H1 (cell line): ENCODE measurements at regions not wholly inside any gene's neighbourhood (a gene's known extent, or its start where the extent isn't known, plus 50 kb on each side); places are given as distances from the start of the nearest gene placed in this dataset.

Source experiments
- CTCF ChIA-PET: fragments of 300-600 bp; sonication (Branson Sonifier 250); formaldehyde crosslinking; loops from one replicate; lab custom pipeline; 2021; ENCODE audit not compliant: partially characterized antibody; lab: Charles Lee
- POLR2A ChIA-PET: fragments of 300-600 bp; sonication (Branson Sonifier 250); formaldehyde crosslinking; loops from one replicate; lab custom pipeline; 2021; ENCODE audit warnings: inconsistent platforms; ENCODE audit not compliant: partially characterized antibody; lab: Charles Lee
- DNase-seq, 2 experiments: peaks; one replicate each; pipeline versions ENCODE4 v3.0.0 to v3.0.0-alpha.2; 2010 to 2022; ENCODE audit warnings: low spot score in 2 of 2, low read depth in 1 of 2, mixed read lengths in 1 of 2
- FAIRE-seq: peaks from 2 replicates; lab custom pipeline; 2011; peaks lifted over from hg19 to GRCh38; lab: Jason Lieb, UNC
- H2AFZ ChIP-seq: 2 replicates; pipeline ENCODE4 v1.8.1; 2012; ENCODE audit warnings: low read length, inconsistent platforms
- H2AK5ac ChIP-seq: 2 replicates; pipeline ENCODE4 v1.6.1; 2013; ENCODE audit warnings: low read depth, low read length
- H2BK120ac ChIP-seq: replicated peaks from 2 replicates; pipeline ENCODE3; 2013; ENCODE audit warnings: low read depth, low read length, inconsistent platforms
- H2BK12ac ChIP-seq: 2 replicates; pipeline ENCODE4 v1.6.1; 2013; ENCODE audit warnings: low read depth, low read length
- H2BK15ac ChIP-seq: 2 replicates; pipeline ENCODE4 v1.6.1; 2013; ENCODE audit warnings: low read length
- H2BK20ac ChIP-seq: 2 replicates; pipeline ENCODE4 v1.6.1; 2013; ENCODE audit warnings: low read length
- H2BK5ac ChIP-seq: 2 replicates; pipeline ENCODE4 v1.6.1; 2013; ENCODE audit warnings: low read depth, low read length
- H3K14ac ChIP-seq: 2 replicates; pipeline ENCODE4 v1.6.1; 2013; ENCODE audit warnings: inconsistent platforms; ENCODE audit not compliant: insufficient read length
- H3K18ac ChIP-seq: 2 replicates; pipeline ENCODE4 v1.6.1; 2013; ENCODE audit warnings: low read length; ENCODE audit errors: extremely low read depth
- H3K23ac ChIP-seq: 2 replicates; pipeline ENCODE4 v1.6.1; 2013; ENCODE audit warnings: inconsistent platforms; ENCODE audit not compliant: insufficient read length
- H3K23me2 ChIP-seq: 2 replicates; pipeline ENCODE4 v1.6.1; 2013; ENCODE audit warnings: low read depth, low read length
- H3K27ac ChIP-seq: 2 replicates; pipeline ENCODE4 v1.6.1; 2011; ENCODE audit warnings: low read depth, low read length, inconsistent platforms
- H3K27me3 ChIP-seq, 4 experiments: replicated peaks in 1 of 4; 1 replicate in 1 of 4; 2 replicates in 3 of 4; pipeline versions ENCODE4 v1.6.1 to v1.8.1; 2011 to 2013; ENCODE audit warnings: low read length in 3 of 4, mild to moderate bottlenecking in 3 of 4, inconsistent platforms in 2 of 4, mixed read lengths in 2 of 4, moderate library complexity in 1 of 4; ENCODE audit not compliant: control insufficient read depth in 3 of 4, insufficient read depth in 3 of 4; ENCODE audit errors: extremely low read depth in 1 of 4
- H3K36me3 ChIP-seq, 4 experiments: 2 replicates each; pipeline versions ENCODE4 v1.6.1 to v1.8.1; 2011 to 2013; ENCODE audit warnings: mild to moderate bottlenecking in 4 of 4, low read length in 3 of 4, moderate library complexity in 2 of 4, control low read depth in 1 of 4, inconsistent platforms in 1 of 4; ENCODE audit not compliant: insufficient read depth in 4 of 4, control insufficient read depth in 2 of 4
- H3K4ac ChIP-seq: replicated peaks from 2 replicates; pipeline ENCODE3; 2013; ENCODE audit warnings: low read length, low read depth, mixed read lengths, inconsistent platforms; ENCODE audit not compliant: insufficient read length
- H3K4me1 ChIP-seq, 4 experiments: replicated peaks in 1 of 4; 1 replicate in 1 of 4; 2 replicates in 3 of 4; pipeline versions ENCODE4 v1.6.1 to v1.8.1; 2011 to 2013; ENCODE audit warnings: low read length in 3 of 4, inconsistent platforms in 2 of 4, mixed read lengths in 1 of 4; ENCODE audit not compliant: insufficient read depth in 4 of 4, control insufficient read depth in 3 of 4
- H3K4me2 ChIP-seq, 2 experiments: 2 replicates each; pipeline versions ENCODE4 v1.6.1 to v1.8.1; 2011 to 2013; ENCODE audit warnings: low read depth in 2 of 2, low read length in 2 of 2, control low read depth in 1 of 2, inconsistent platforms in 1 of 2, mild to moderate bottlenecking in 1 of 2; ENCODE audit not compliant: insufficient read depth in 1 of 2
- H3K4me3 ChIP-seq, 4 experiments: fragments of 200-600, 300-600 bp in 1 of 4; sonication (generic), shearing (Covaris generic), sonication (Bioruptor Twin) in 1 of 4; 2 replicates each; pipeline versions ENCODE4 v1.5.1 to v1.8.1; 2011 to 2016; ENCODE audit warnings: low read length in 4 of 4, low read depth in 3 of 4, control low read depth in 2 of 4, inconsistent platforms in 2 of 4, mild to moderate bottlenecking in 2 of 4, mixed read lengths in 1 of 4, moderate library complexity in 1 of 4; ENCODE audit not compliant: insufficient read depth in 2 of 4; ENCODE audit errors: extremely low read depth in 1 of 4
- H3K56ac ChIP-seq: replicated peaks from 2 replicates; pipeline ENCODE3; 2013; ENCODE audit warnings: low read depth, mild to moderate bottlenecking, mixed read lengths, low read length, inconsistent platforms; ENCODE audit not compliant: insufficient read length
- H3K79me1 ChIP-seq: 2 replicates; pipeline ENCODE4 v1.6.1; 2013; ENCODE audit warnings: low read depth, low read length, control low read depth
- H3K79me2 ChIP-seq, 2 experiments: 2 replicates each; pipeline versions ENCODE4 v1.6.1 to v1.8.1; 2012 to 2013; ENCODE audit warnings: low read length in 2 of 2, mild to moderate bottlenecking in 2 of 2, inconsistent platforms in 1 of 2; ENCODE audit not compliant: insufficient read depth in 2 of 2, control insufficient read depth in 1 of 2
- H3K9ac ChIP-seq, 4 experiments: replicated peaks in 1 of 4; 1 replicate in 1 of 4; 2 replicates in 3 of 4; pipeline versions ENCODE4 v1.6.1 to v1.8.1; 2011 to 2013; ENCODE audit warnings: low read depth in 3 of 4, low read length in 3 of 4, control low read depth in 2 of 4, mild to moderate bottlenecking in 2 of 4, moderate library complexity in 2 of 4, inconsistent platforms in 1 of 4; ENCODE audit errors: extremely low read depth in 1 of 4
- H3K9me3 ChIP-seq, 2 experiments: 2 replicates each; pipeline versions ENCODE4 v1.6.1 to v1.8.1; 2012 to 2013; ENCODE audit warnings: mild to moderate bottlenecking in 2 of 2, moderate library complexity in 2 of 2, control low read depth in 1 of 2, inconsistent platforms in 1 of 2, low read depth in 1 of 2, low read length in 1 of 2, mixed read lengths in 1 of 2; ENCODE audit not compliant: insufficient read depth in 2 of 2
- H4K20me1 ChIP-seq, 2 experiments: replicated peaks in 1 of 2; 2 replicates each; pipeline versions ENCODE3 to v1.8.1; 2011 to 2013; ENCODE audit warnings: inconsistent platforms in 2 of 2, low read length in 2 of 2, mild to moderate bottlenecking in 1 of 2; ENCODE audit not compliant: insufficient read depth in 2 of 2, control insufficient read depth in 1 of 2
- H4K5ac ChIP-seq: 2 replicates; pipeline ENCODE4 v1.6.1; 2013; ENCODE audit warnings: low read length, low read depth, mixed read lengths, inconsistent platforms; ENCODE audit not compliant: insufficient read length
- H4K8ac ChIP-seq: 2 replicates; pipeline ENCODE4 v1.8.0; 2013; ENCODE audit warnings: mild to moderate bottlenecking, moderate library complexity, low read length, inconsistent platforms; ENCODE audit not compliant: insufficient read depth; ENCODE audit errors: extremely low read depth
- H4K91ac ChIP-seq: replicated peaks from 2 replicates; pipeline ENCODE3; 2013; ENCODE audit warnings: low read length, mixed read lengths, inconsistent platforms; ENCODE audit not compliant: insufficient read length
- BACH1 ChIP-seq: IDR thresholded peaks from 2 replicates; pipeline ENCODE4 v1.6.1; 2012; ENCODE audit warnings: low read length, improper control_type of control experiment
- BCL11A ChIP-seq, 2 experiments: IDR thresholded peaks; one replicate each; pipeline ENCODE4 v1.6.1; 2011; ENCODE audit warnings: low read depth in 2 of 2, low read length in 2 of 2, mild to moderate bottlenecking in 2 of 2
- BRCA1 ChIP-seq: IDR thresholded peaks from 2 replicates; pipeline ENCODE4 v1.6.1; 2012; ENCODE audit warnings: low read depth, low read length, improper control_type of control experiment
- CEBPB ChIP-seq: IDR thresholded peaks from 2 replicates; pipeline ENCODE4 v1.6.1; 2012; ENCODE audit warnings: low read depth, low read length
- EGR1 ChIP-seq: IDR thresholded peaks from 2 replicates; pipeline ENCODE4 v1.6.1; 2011; ENCODE audit warnings: low read depth, low read length, borderline replicate concordance
- GTF2F1 ChIP-seq: IDR thresholded peaks from 2 replicates; pipeline ENCODE4 v1.6.1; 2012; ENCODE audit warnings: low read depth, low read length, improper control_type of control experiment, borderline replicate concordance
- KDM4A ChIP-seq: IDR thresholded peaks from one replicate; pipeline ENCODE4 v1.7.1; 2012; ENCODE audit warnings: low read depth, mild to moderate bottlenecking, moderate library complexity, low read length, inconsistent platforms; ENCODE audit not compliant: severe bottlenecking
- POLR2AphosphoS5 ChIP-seq: IDR thresholded peaks from 2 replicates; pipeline ENCODE4 v1.6.1; 2011; ENCODE audit warnings: low read depth, low read length
- POU5F1 ChIP-seq: IDR thresholded peaks from 2 replicates; pipeline ENCODE4 v1.6.1; 2011; ENCODE audit warnings: low read depth, mild to moderate bottlenecking, low read length, moderate library complexity
- RNF2 ChIP-seq: fragments of 200-900, 300-1000 bp; sonication (generic); IDR thresholded peaks from 2 replicates; pipeline ENCODE4 v1.7.1; 2016; ENCODE audit warnings: borderline replicate concordance, low read depth, mild to moderate bottlenecking, antibody characterized with exemption, low read length; ENCODE audit not compliant: poor library complexity, severe bottlenecking; ENCODE audit errors: missing control alignments
- SAP30 ChIP-seq: fragments of 300-600 bp; sonication (generic); IDR thresholded peaks from 2 replicates; pipeline ENCODE4 v1.7.1; 2012; ENCODE audit warnings: low read length, moderate library complexity, mild to moderate bottlenecking, inconsistent platforms; ENCODE audit not compliant: insufficient read depth, insufficient replicate concordance
- SP1 ChIP-seq: IDR thresholded peaks from 2 replicates; pipeline ENCODE4 v1.6.1; 2011; ENCODE audit warnings: low read depth, low read length
- TEAD4 ChIP-seq: IDR thresholded peaks from 2 replicates; pipeline ENCODE4 v1.6.1; 2012; ENCODE audit warnings: low read depth, low read length, inconsistent platforms, mixed read lengths
- USF2 ChIP-seq: IDR thresholded peaks from 2 replicates; pipeline ENCODE4 v1.6.1; 2011; ENCODE audit warnings: low read length, improper control_type of control experiment
- YY1 ChIP-seq: IDR thresholded peaks from 2 replicates; pipeline ENCODE4 v1.6.1; 2011; ENCODE audit warnings: low read depth, mild to moderate bottlenecking, low read length
- WGBS, 2 experiments: shearing (Covaris generic) in 1 of 2; methylation state at CpG; one replicate each; pipeline versions ENCODE4 v1.1.6 to v1.1.7; 2013 to 2015; ENCODE audit warnings: low lambda C conversion rate in 2 of 2, mixed read lengths in 2 of 2, inconsistent platforms in 1 of 2, low coverage in 1 of 2, missing lambda C conversion rate in 1 of 2; ENCODE audit not compliant: insufficient replicate concordance in 2 of 2, insufficient coverage in 1 of 2, insufficient read length in 1 of 2; ENCODE audit errors: extremely low coverage in 1 of 2, missing lambda C conversion rate in 1 of 2; 5-methylcytosine and 5-hydroxymethylcytosine counted together

- CTCF ChIA-PET, result no interaction called here
- FAIRE-seq, result no peak
- WGBS, 2 experiments, result 84% methylated on average over 5 of the region's 5 CpGs; no CpG with 5 or more reads in 1 of the 2 experiments
- TF ChIP-seq GTF2F1 (no peak), TEAD4 (no peak), USF2 (no peak), BCL11A (IDR thresholded peaks at IDR 0.05; ENCODE audit: low read depth in 2 of 2, low read length in 2 of 2) (no peak), POU5F1 (no peak), EGR1 (no peak), SAP30 (no peak), YY1 (no peak), CEBPB (no peak), RNF2 (no peak), BRCA1 (no peak), POLR2AphosphoS5 (no peak), KDM4A (no peak), SP1 (no peak), BACH1 (no peak)
Observed at GRCh38 chr18:1436199-1436598, 531.5 kb downstream of the ADCYAP1 start.

More at GRCh38 chr18:1436199-1436598, 531.5 kb downstream of the ADCYAP1 start:
- Histone ChIP-seq H3K4me1 (no peaks in the 10 kb centered on the region; a peak in 1 of 7 replicates), H2AK5ac (no peak overlapping the region), H3K4ac (no peak overlapping the region), H4K8ac (no peak overlapping the region), H3K23me2 (no peaks in the 10 kb centered on the region), H3K56ac (no peak overlapping the region), H3K79me1 (no peaks in the 10 kb centered on the region), H2BK12ac (no peak overlapping the region), H3K18ac (no peak overlapping the region), H3K9ac (no peak overlapping the region), H2BK120ac (no peak overlapping the region), H3K27ac (no peak overlapping the region), H3K4me2 (no peak overlapping the region), H2AFZ (0 out of 2 replicates have a peak overlapping the region, but pooled peaks have one; percentile 62), H3K23ac (no peak overlapping the region), H3K4me3 (no peak overlapping the region), H2BK20ac (no peak overlapping the region), H3K79me2 (no peaks in the 10 kb centered on the region), H4K91ac (no peak overlapping the region), H2BK5ac (no peak overlapping the region), H4K5ac (no peak overlapping the region), H4K20me1 (no peaks in the 10 kb centered on the region), H3K14ac (no peak overlapping the region), H3K27me3 (no peaks in the 10 kb centered on the region; a peak in 1 of 7 replicates), H3K36me3 (no peaks in the 10 kb centered on the region), H3K9me3 (no peaks in the 10 kb centered on the region), H2BK15ac (no peak overlapping the region)
- POLR2A ChIA-PET, result no interaction called here
- no peak for DNase-seq
